ENCODE measurements at regions not wholly inside any gene's neighbourhood (a gene's known extent, or its start where the extent isn't known, plus 50 kb on each side); places are given as distances from the start of the nearest gene placed in this dataset.

GRCh38 chr7:46681865-46682503 is 760.9 kb upstream of the IGFBP3 start:
- TF ChIP-seq CTCF (IDR thresholded peaks at IDR 0.05) = no peak
- no peak for TF ChIP-seq POLR2A (IDR thresholded peaks at IDR 0.05)

Measured in heart left ventricle (tissue), 13 donors.